Gastrocnemius medialis (tissue), 4 donors: ENCODE measurements at regions not wholly inside any gene's neighbourhood (a gene's known extent, or its start where the extent isn't known, plus 50 kb on each side); places are given as distances from the start of the nearest gene placed in this dataset.

Experiments
- POLR2A ChIP-seq, 2 donors: fragments of 450-650 bp; IDR thresholded peaks; one replicate each; pipeline ENCODE4 v1.6.1; 2017; ENCODE audit warnings: antibody characterized with exemption in 2 of 2, mild to moderate bottlenecking in 2 of 2, moderate library complexity in 2 of 2
- TF ChIP-seq, protein P1 (sequence below), 5 experiments: fragments of 450-650 bp in 3 of 5; fragments of 200-600 bp in 2 of 5; sonication (generic) in 2 of 5; IDR thresholded peaks in 4 of 5; conservative IDR thresholded peaks in 1 of 5; 1 replicate in 4 of 5; 2 replicates in 1 of 5; pipeline ENCODE4 v1.5.1; 2016 to 2019; ENCODE audit warnings: antibody characterized with exemption in 5 of 5, mild to moderate bottlenecking in 3 of 5, moderate library complexity in 3 of 5

DNA sequence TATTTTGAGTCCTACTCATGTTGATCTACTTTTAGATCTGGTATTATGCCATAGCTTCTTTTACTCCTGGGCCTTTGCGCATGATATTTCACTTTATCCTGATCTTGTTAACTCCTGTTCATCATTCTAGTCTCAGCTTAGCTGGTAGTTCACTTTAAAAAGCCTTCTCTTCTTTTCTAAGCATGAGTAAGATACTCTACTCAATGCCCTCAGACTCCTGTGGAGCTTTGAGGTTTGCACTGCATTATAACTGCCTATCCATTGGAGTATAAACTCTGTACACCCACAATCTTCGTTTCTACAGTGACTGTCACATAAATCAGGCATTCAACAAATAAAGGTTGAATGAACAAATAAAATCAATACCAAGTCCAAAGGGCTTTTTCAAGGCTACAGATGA is 357.9 kb upstream of the KCNH8 start:
- no peak for TF ChIP-seq POLR2A (IDR thresholded peaks at IDR 0.05)
- TF ChIP-seq, protein P1, sequence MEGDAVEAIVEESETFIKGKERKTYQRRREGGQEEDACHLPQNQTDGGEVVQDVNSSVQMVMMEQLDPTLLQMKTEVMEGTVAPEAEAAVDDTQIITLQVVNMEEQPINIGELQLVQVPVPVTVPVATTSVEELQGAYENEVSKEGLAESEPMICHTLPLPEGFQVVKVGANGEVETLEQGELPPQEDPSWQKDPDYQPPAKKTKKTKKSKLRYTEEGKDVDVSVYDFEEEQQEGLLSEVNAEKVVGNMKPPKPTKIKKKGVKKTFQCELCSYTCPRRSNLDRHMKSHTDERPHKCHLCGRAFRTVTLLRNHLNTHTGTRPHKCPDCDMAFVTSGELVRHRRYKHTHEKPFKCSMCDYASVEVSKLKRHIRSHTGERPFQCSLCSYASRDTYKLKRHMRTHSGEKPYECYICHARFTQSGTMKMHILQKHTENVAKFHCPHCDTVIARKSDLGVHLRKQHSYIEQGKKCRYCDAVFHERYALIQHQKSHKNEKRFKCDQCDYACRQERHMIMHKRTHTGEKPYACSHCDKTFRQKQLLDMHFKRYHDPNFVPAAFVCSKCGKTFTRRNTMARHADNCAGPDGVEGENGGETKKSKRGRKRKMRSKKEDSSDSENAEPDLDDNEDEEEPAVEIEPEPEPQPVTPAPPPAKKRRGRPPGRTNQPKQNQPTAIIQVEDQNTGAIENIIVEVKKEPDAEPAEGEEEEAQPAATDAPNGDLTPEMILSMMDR (IDR thresholded peaks at IDR 0.05 in 4 of 5, conservative IDR thresholded peaks at IDR 0.05 in 1 of 5), result no peak
